H1 (cell line): ENCODE measurements at regions not wholly inside any gene's neighbourhood (a gene's known extent, or its start where the extent isn't known, plus 50 kb on each side); places are given as distances from the start of the nearest gene placed in this dataset.

Experiments used
- CTCF ChIA-PET: fragments of 300-600 bp; sonication (Branson Sonifier 250); formaldehyde crosslinking; loops from one replicate; lab custom pipeline; 2021; ENCODE audit not compliant: partially characterized antibody; lab: Charles Lee
- POLR2A ChIA-PET: fragments of 300-600 bp; sonication (Branson Sonifier 250); formaldehyde crosslinking; loops from one replicate; lab custom pipeline; 2021; ENCODE audit warnings: inconsistent platforms; ENCODE audit not compliant: partially characterized antibody; lab: Charles Lee
- DNase-seq, 2 experiments: peaks; one replicate each; pipeline versions ENCODE4 v3.0.0 to v3.0.0-alpha.2; 2010 to 2022; ENCODE audit warnings: low spot score in 2 of 2, low read depth in 1 of 2, mixed read lengths in 1 of 2
- FAIRE-seq: peaks from 2 replicates; lab custom pipeline; 2011; peaks lifted over from hg19 to GRCh38; lab: Jason Lieb, UNC
- H2AFZ ChIP-seq: 2 replicates; pipeline ENCODE4 v1.8.1; 2012; ENCODE audit warnings: low read length, inconsistent platforms
- H2AK5ac ChIP-seq: 2 replicates; pipeline ENCODE4 v1.6.1; 2013; ENCODE audit warnings: low read depth, low read length
- H2BK120ac ChIP-seq: replicated peaks from 2 replicates; pipeline ENCODE3; 2013; ENCODE audit warnings: low read depth, low read length, inconsistent platforms
- H2BK12ac ChIP-seq: 2 replicates; pipeline ENCODE4 v1.6.1; 2013; ENCODE audit warnings: low read depth, low read length
- H2BK15ac ChIP-seq: 2 replicates; pipeline ENCODE4 v1.6.1; 2013; ENCODE audit warnings: low read length
- H2BK20ac ChIP-seq: 2 replicates; pipeline ENCODE4 v1.6.1; 2013; ENCODE audit warnings: low read length
- H2BK5ac ChIP-seq: 2 replicates; pipeline ENCODE4 v1.6.1; 2013; ENCODE audit warnings: low read depth, low read length
- H3K14ac ChIP-seq: 2 replicates; pipeline ENCODE4 v1.6.1; 2013; ENCODE audit warnings: inconsistent platforms; ENCODE audit not compliant: insufficient read length
- H3K18ac ChIP-seq: 2 replicates; pipeline ENCODE4 v1.6.1; 2013; ENCODE audit warnings: low read length; ENCODE audit errors: extremely low read depth
- H3K23ac ChIP-seq: 2 replicates; pipeline ENCODE4 v1.6.1; 2013; ENCODE audit warnings: inconsistent platforms; ENCODE audit not compliant: insufficient read length
- H3K23me2 ChIP-seq: 2 replicates; pipeline ENCODE4 v1.6.1; 2013; ENCODE audit warnings: low read depth, low read length
- H3K27ac ChIP-seq: 2 replicates; pipeline ENCODE4 v1.6.1; 2011; ENCODE audit warnings: low read depth, low read length, inconsistent platforms
- H3K27me3 ChIP-seq, 4 experiments: replicated peaks in 1 of 4; 1 replicate in 1 of 4; 2 replicates in 3 of 4; pipeline versions ENCODE4 v1.6.1 to v1.8.1; 2011 to 2013; ENCODE audit warnings: low read length in 3 of 4, mild to moderate bottlenecking in 3 of 4, inconsistent platforms in 2 of 4, mixed read lengths in 2 of 4, moderate library complexity in 1 of 4; ENCODE audit not compliant: control insufficient read depth in 3 of 4, insufficient read depth in 3 of 4; ENCODE audit errors: extremely low read depth in 1 of 4
- H3K36me3 ChIP-seq, 4 experiments: 2 replicates each; pipeline versions ENCODE4 v1.6.1 to v1.8.1; 2011 to 2013; ENCODE audit warnings: mild to moderate bottlenecking in 4 of 4, low read length in 3 of 4, moderate library complexity in 2 of 4, control low read depth in 1 of 4, inconsistent platforms in 1 of 4; ENCODE audit not compliant: insufficient read depth in 4 of 4, control insufficient read depth in 2 of 4
- H3K4ac ChIP-seq: replicated peaks from 2 replicates; pipeline ENCODE3; 2013; ENCODE audit warnings: low read length, low read depth, mixed read lengths, inconsistent platforms; ENCODE audit not compliant: insufficient read length
- H3K4me1 ChIP-seq, 4 experiments: replicated peaks in 1 of 4; 1 replicate in 1 of 4; 2 replicates in 3 of 4; pipeline versions ENCODE4 v1.6.1 to v1.8.1; 2011 to 2013; ENCODE audit warnings: low read length in 3 of 4, inconsistent platforms in 2 of 4, mixed read lengths in 1 of 4; ENCODE audit not compliant: insufficient read depth in 4 of 4, control insufficient read depth in 3 of 4
- H3K4me2 ChIP-seq, 2 experiments: 2 replicates each; pipeline versions ENCODE4 v1.6.1 to v1.8.1; 2011 to 2013; ENCODE audit warnings: low read depth in 2 of 2, low read length in 2 of 2, control low read depth in 1 of 2, inconsistent platforms in 1 of 2, mild to moderate bottlenecking in 1 of 2; ENCODE audit not compliant: insufficient read depth in 1 of 2
- H3K4me3 ChIP-seq, 4 experiments: fragments of 200-600, 300-600 bp in 1 of 4; sonication (generic), shearing (Covaris generic), sonication (Bioruptor Twin) in 1 of 4; 2 replicates each; pipeline versions ENCODE4 v1.5.1 to v1.8.1; 2011 to 2016; ENCODE audit warnings: low read length in 4 of 4, low read depth in 3 of 4, control low read depth in 2 of 4, inconsistent platforms in 2 of 4, mild to moderate bottlenecking in 2 of 4, mixed read lengths in 1 of 4, moderate library complexity in 1 of 4; ENCODE audit not compliant: insufficient read depth in 2 of 4; ENCODE audit errors: extremely low read depth in 1 of 4
- H3K56ac ChIP-seq: replicated peaks from 2 replicates; pipeline ENCODE3; 2013; ENCODE audit warnings: low read depth, mild to moderate bottlenecking, mixed read lengths, low read length, inconsistent platforms; ENCODE audit not compliant: insufficient read length
- H3K79me1 ChIP-seq: 2 replicates; pipeline ENCODE4 v1.6.1; 2013; ENCODE audit warnings: low read depth, low read length, control low read depth
- H3K79me2 ChIP-seq, 2 experiments: 2 replicates each; pipeline versions ENCODE4 v1.6.1 to v1.8.1; 2012 to 2013; ENCODE audit warnings: low read length in 2 of 2, mild to moderate bottlenecking in 2 of 2, inconsistent platforms in 1 of 2; ENCODE audit not compliant: insufficient read depth in 2 of 2, control insufficient read depth in 1 of 2
- H3K9ac ChIP-seq, 4 experiments: replicated peaks in 1 of 4; 1 replicate in 1 of 4; 2 replicates in 3 of 4; pipeline versions ENCODE4 v1.6.1 to v1.8.1; 2011 to 2013; ENCODE audit warnings: low read depth in 3 of 4, low read length in 3 of 4, control low read depth in 2 of 4, mild to moderate bottlenecking in 2 of 4, moderate library complexity in 2 of 4, inconsistent platforms in 1 of 4; ENCODE audit errors: extremely low read depth in 1 of 4
- H3K9me3 ChIP-seq, 2 experiments: 2 replicates each; pipeline versions ENCODE4 v1.6.1 to v1.8.1; 2012 to 2013; ENCODE audit warnings: mild to moderate bottlenecking in 2 of 2, moderate library complexity in 2 of 2, control low read depth in 1 of 2, inconsistent platforms in 1 of 2, low read depth in 1 of 2, low read length in 1 of 2, mixed read lengths in 1 of 2; ENCODE audit not compliant: insufficient read depth in 2 of 2
- H4K20me1 ChIP-seq, 2 experiments: replicated peaks in 1 of 2; 2 replicates each; pipeline versions ENCODE3 to v1.8.1; 2011 to 2013; ENCODE audit warnings: inconsistent platforms in 2 of 2, low read length in 2 of 2, mild to moderate bottlenecking in 1 of 2; ENCODE audit not compliant: insufficient read depth in 2 of 2, control insufficient read depth in 1 of 2
- H4K5ac ChIP-seq: 2 replicates; pipeline ENCODE4 v1.6.1; 2013; ENCODE audit warnings: low read length, low read depth, mixed read lengths, inconsistent platforms; ENCODE audit not compliant: insufficient read length
- H4K8ac ChIP-seq: 2 replicates; pipeline ENCODE4 v1.8.0; 2013; ENCODE audit warnings: mild to moderate bottlenecking, moderate library complexity, low read length, inconsistent platforms; ENCODE audit not compliant: insufficient read depth; ENCODE audit errors: extremely low read depth
- H4K91ac ChIP-seq: replicated peaks from 2 replicates; pipeline ENCODE3; 2013; ENCODE audit warnings: low read length, mixed read lengths, inconsistent platforms; ENCODE audit not compliant: insufficient read length
- CHD2 ChIP-seq: IDR thresholded peaks from 2 replicates; pipeline ENCODE4 v1.6.1; 2012; ENCODE audit warnings: low read length, improper control_type of control experiment
- GTF2F1 ChIP-seq: IDR thresholded peaks from 2 replicates; pipeline ENCODE4 v1.6.1; 2012; ENCODE audit warnings: low read depth, low read length, improper control_type of control experiment, borderline replicate concordance
- HDAC2 ChIP-seq, 2 experiments: fragments of 300-600 bp in 1 of 2; sonication (generic) in 1 of 2; IDR thresholded peaks; 2 replicates each; pipeline ENCODE4 v1.6.1; 2011 to 2012; ENCODE audit warnings: low read depth in 2 of 2, low read length in 2 of 2, mild to moderate bottlenecking in 2 of 2, moderate library complexity in 2 of 2, borderline replicate concordance in 1 of 2, inconsistent platforms in 1 of 2
- JUND ChIP-seq: IDR thresholded peaks from 2 replicates; pipeline ENCODE4 v1.6.1; 2011; ENCODE audit warnings: mild to moderate bottlenecking, improper control_type of control experiment, low read length
- NANOG ChIP-seq: IDR thresholded peaks from 2 replicates; pipeline ENCODE4 v1.6.1; 2011; ENCODE audit warnings: low read length, low read depth, mild to moderate bottlenecking, inconsistent platforms; ENCODE audit not compliant: insufficient read depth, poor library complexity, severe bottlenecking
- WGBS, 2 experiments: shearing (Covaris generic) in 1 of 2; methylation state at CpG; one replicate each; pipeline versions ENCODE4 v1.1.6 to v1.1.7; 2013 to 2015; ENCODE audit warnings: low lambda C conversion rate in 2 of 2, mixed read lengths in 2 of 2, inconsistent platforms in 1 of 2, low coverage in 1 of 2, missing lambda C conversion rate in 1 of 2; ENCODE audit not compliant: insufficient replicate concordance in 2 of 2, insufficient coverage in 1 of 2, insufficient read length in 1 of 2; ENCODE audit errors: extremely low coverage in 1 of 2, missing lambda C conversion rate in 1 of 2; 5-methylcytosine and 5-hydroxymethylcytosine counted together

DNA sequence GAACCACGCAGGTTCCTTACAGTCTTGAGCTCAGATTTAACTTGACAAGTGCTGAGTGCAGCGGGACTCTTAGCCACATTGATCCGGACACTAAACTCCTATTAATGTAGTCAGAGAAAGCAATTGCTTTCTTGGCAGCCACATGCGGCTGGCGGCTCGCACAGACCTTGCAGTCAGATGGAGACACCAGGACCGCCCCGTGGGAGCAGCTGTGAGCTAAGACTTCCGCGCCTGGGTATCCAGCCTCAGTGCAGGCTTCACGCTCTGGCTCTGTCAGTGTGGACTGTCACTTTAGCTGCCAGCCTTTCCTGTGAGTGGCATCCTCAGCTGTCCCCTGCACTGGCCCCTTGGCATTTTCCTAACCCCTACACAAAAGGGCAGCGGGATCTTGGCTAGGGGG, 80.9 kb upstream of the NLRP1 start:
- WGBS, 2 experiments: 90% methylated on average over 12 of the region's 12 CpGs; no CpG with 5 or more reads in 1 of the 2 experiments
- Histone ChIP-seq H2BK20ac (no peak overlapping the region), H3K18ac (no peak overlapping the region), H2BK12ac (no peak overlapping the region), H2AK5ac (no peak overlapping the region), H2BK120ac (no peak overlapping the region), H3K4me3 (no peak overlapping the region), H3K23me2 (no peaks in the 10 kb centered on the region), H3K27ac (no peak overlapping the region), H3K79me2 (no peaks in the 10 kb centered on the region), H2BK15ac (no peak overlapping the region), H3K9ac (no peak overlapping the region), H3K27me3 (no peaks in the 10 kb centered on the region), H3K36me3 (no peaks in the 10 kb centered on the region), H4K91ac (no peak overlapping the region), H3K4ac (no peak overlapping the region), H3K4me1 (peaks cover 0 to 2% (median 0%) of the 10 kb centered on the region in 4 experiments; a peak in 1 of 7 replicates), H3K4me2 (no peak overlapping the region), H2BK5ac (no peak overlapping the region), H4K8ac (no peak overlapping the region), H3K79me1 (no peaks in the 10 kb centered on the region), H2AFZ (no peak overlapping the region), H3K23ac (no peak overlapping the region), H3K9me3 (no peaks in the 10 kb centered on the region), H4K20me1 (no peaks in the 10 kb centered on the region), H4K5ac (no peak overlapping the region), H3K56ac (no peak overlapping the region), H3K14ac (no peak overlapping the region)
- DNase-seq (no peak), FAIRE-seq (no peak)
- ChIA-PET POLR2A (no interaction called here), CTCF (interaction anchor here (0.8 to 2.5 kb wide), 5 partner anchors 29 to 72 kb away, joined by 3 to 11 read pairs (median 5); no protein-coding TSS in a partner anchor)
- no peak for TF ChIP-seq HDAC2 (IDR thresholded peaks at IDR 0.05; ENCODE audit: borderline replicate concordance in 1 of 2, low read depth in 2 of 2, low read length in 2 of 2)
- no peak for TF ChIP-seq NANOG
- no peak for TF ChIP-seq CHD2
- no peak for TF ChIP-seq JUND
- TF ChIP-seq GTF2F1: no peak
